Fibroblast of mammary gland (primary cell): ENCODE measurements at regions not wholly inside any gene's neighbourhood (a gene's known extent, or its start where the extent isn't known, plus 50 kb on each side); places are given as distances from the start of the nearest gene placed in this dataset.
"Not testable (repeated sequence)": the region's sequence is repeated elsewhere in the genome, so short reads cannot be mapped to it uniquely, and the experiment has no call there.

Source experiments
- DNase-seq: peaks from one replicate; pipeline ENCODE4 v3.0.0-alpha.2; 2010; ENCODE audit warnings: low read depth
- H3K4me3 ChIP-seq: 2 replicates; pipeline ENCODE4 v1.5.1; 2011; ENCODE audit warnings: low read depth, mild to moderate bottlenecking, low read length, moderate library complexity; ENCODE audit not compliant: control insufficient read depth
- TF ChIP-seq, protein P1 (sequence below): conservative IDR thresholded peaks from 2 replicates; pipeline ENCODE4 v1.5.1; 2011; ENCODE audit warnings: low read depth, low read length, inconsistent platforms; ENCODE audit not compliant: control insufficient read depth, insufficient read depth

DNA sequence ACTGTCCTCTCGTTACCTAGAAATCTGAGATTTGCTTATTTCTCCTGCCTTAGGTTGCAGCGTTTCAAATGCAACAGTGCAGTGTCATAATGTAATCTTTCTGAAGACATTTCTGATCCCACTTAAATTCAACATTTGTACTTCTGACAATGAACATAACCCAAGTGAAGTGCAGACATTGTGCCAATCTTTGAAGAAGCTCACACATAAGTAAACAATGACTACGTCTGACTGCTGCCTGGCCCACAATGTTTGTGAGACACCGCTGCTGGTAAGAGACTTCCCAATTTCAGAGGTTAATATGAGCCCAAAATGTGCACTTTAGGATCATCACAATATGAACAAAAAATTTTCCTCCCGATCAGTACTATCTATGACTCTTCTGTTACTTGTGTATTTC is 84.6 kb upstream of the BCL2L14 start:
- DNase-seq, result no peak
- no peak overlapping the region for H3K4me3 ChIP-seq
- TF ChIP-seq, protein P1, sequence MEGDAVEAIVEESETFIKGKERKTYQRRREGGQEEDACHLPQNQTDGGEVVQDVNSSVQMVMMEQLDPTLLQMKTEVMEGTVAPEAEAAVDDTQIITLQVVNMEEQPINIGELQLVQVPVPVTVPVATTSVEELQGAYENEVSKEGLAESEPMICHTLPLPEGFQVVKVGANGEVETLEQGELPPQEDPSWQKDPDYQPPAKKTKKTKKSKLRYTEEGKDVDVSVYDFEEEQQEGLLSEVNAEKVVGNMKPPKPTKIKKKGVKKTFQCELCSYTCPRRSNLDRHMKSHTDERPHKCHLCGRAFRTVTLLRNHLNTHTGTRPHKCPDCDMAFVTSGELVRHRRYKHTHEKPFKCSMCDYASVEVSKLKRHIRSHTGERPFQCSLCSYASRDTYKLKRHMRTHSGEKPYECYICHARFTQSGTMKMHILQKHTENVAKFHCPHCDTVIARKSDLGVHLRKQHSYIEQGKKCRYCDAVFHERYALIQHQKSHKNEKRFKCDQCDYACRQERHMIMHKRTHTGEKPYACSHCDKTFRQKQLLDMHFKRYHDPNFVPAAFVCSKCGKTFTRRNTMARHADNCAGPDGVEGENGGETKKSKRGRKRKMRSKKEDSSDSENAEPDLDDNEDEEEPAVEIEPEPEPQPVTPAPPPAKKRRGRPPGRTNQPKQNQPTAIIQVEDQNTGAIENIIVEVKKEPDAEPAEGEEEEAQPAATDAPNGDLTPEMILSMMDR, result no peak

GRCh38 chr12:11987901-11988300 is 82.8 kb upstream of the BCL2L14 start:
- TF ChIP-seq, protein P1, result no peak
- no peak for DNase-seq
- H3K4me3 ChIP-seq, result no peak overlapping the region

- TF ChIP-seq, protein P1, result no peak
- no peak for DNase-seq
- H3K4me3 ChIP-seq, result no peak overlapping the region
Measured at GRCh38 chr12:11991604-11992003, 79.1 kb upstream of the BCL2L14 start.

- DNase-seq, result no peak
- TF ChIP-seq, protein P1, result no peak
- no peak overlapping the region for H3K4me3 ChIP-seq
Measured at GRCh38 chr12:11992515-11992914, 78.2 kb upstream of the BCL2L14 start.

DNA sequence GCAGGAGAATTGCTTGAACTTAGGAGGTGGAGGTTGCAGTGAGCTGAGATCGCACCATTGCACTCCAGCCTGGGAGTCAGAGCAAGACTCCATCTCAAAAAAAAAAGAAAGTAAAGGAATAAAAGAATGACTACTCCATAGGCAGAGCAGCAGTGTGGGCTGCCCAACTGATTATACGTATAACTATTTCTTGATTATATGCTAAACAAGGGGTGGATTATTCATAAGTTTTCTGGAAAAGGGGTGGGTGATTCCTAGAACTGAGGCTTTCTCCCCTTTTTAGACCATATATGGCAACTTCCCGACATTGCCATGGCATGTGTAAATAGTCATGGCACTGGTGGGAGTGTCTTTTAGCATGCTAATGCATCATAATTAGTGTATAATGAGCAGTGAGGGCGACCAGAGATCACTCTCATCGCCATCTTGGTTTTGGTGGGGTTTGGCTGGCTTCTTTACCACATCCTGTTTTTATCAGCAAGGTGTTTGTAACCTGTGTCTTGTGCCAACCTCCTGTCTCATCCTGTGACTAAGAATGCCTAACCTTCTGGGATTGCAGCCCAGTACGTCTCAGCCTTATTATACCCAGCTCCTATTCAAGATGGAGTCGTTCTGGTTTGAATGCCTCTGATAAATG is 72.3 kb upstream of the BCL2L14 start:
- DNase-seq, result peak; percentile 34
- not testable (repeated sequence) for H3K4me3 ChIP-seq

GRCh38 chr12:11998944-11999315 is 71.8 kb upstream of the BCL2L14 start:
- no peak overlapping the region for H3K4me3 ChIP-seq
- peak; percentile 41 for DNase-seq
- TF ChIP-seq, protein P1, result no peak

GRCh38 chr12:12003609-12004008 is 67.1 kb upstream of the BCL2L14 start:
- TF ChIP-seq, protein P1, result no peak
- H3K4me3 ChIP-seq, result no peak overlapping the region
- no peak for DNase-seq
